Upper lobe of left lung (tissue), 4 donors: ENCODE measurements at regions not wholly inside any gene's neighbourhood (a gene's known extent, or its start where the extent isn't known, plus 50 kb on each side); places are given as distances from the start of the nearest gene placed in this dataset.
"Not testable (repeated sequence)": the region's sequence is repeated elsewhere in the genome, so short reads cannot be mapped to it uniquely, and the experiment has no call there.

Experiments
- CTCF ChIP-seq, 6 experiments: fragments of 450-650 bp in 4 of 6; fragments of 200-600 bp in 2 of 6; sonication (generic) in 2 of 6; IDR thresholded peaks; one replicate each; pipeline ENCODE4 v1.5.1; 2016 to 2019; ENCODE audit warnings: antibody characterized with exemption in 6 of 6
- EP300 ChIP-seq, 4 donors: sonication (generic); formaldehyde crosslinking; IDR thresholded peaks; one replicate each; pipeline ENCODE4 v1.5.1; 2017; ENCODE audit warnings: antibody characterized with exemption in 4 of 4, control low read depth in 2 of 4
- POLR2A ChIP-seq, 4 donors: fragments of 450-650 bp; IDR thresholded peaks; one replicate each; pipeline ENCODE4 v1.5.1; 2016 to 2017; ENCODE audit warnings: antibody characterized with exemption in 4 of 4, mild to moderate bottlenecking in 2 of 4
- POLR2AphosphoS5 ChIP-seq, 2 donors: sonication (generic); formaldehyde crosslinking; IDR thresholded peaks; one replicate each; pipeline ENCODE4 v1.5.1; 2017; ENCODE audit warnings: antibody characterized with exemption in 2 of 2

- not testable (repeated sequence) for TF ChIP-seq CTCF, POLR2A, EP300, POLR2AphosphoS5 (IDR thresholded peaks at IDR 0.05)
Measured at GRCh38 chr3:195665311-195665710, 55.5 kb upstream of the MUC20 start.
